ENCODE measurements at regions not wholly inside any gene's neighbourhood (a gene's known extent, or its start where the extent isn't known, plus 50 kb on each side); places are given as distances from the start of the nearest gene placed in this dataset.

GRCh38 chr16:17986991-17987390 lies 349.5 kb downstream of the NPIPA8 start:
- TF ChIP-seq, protein P1, sequence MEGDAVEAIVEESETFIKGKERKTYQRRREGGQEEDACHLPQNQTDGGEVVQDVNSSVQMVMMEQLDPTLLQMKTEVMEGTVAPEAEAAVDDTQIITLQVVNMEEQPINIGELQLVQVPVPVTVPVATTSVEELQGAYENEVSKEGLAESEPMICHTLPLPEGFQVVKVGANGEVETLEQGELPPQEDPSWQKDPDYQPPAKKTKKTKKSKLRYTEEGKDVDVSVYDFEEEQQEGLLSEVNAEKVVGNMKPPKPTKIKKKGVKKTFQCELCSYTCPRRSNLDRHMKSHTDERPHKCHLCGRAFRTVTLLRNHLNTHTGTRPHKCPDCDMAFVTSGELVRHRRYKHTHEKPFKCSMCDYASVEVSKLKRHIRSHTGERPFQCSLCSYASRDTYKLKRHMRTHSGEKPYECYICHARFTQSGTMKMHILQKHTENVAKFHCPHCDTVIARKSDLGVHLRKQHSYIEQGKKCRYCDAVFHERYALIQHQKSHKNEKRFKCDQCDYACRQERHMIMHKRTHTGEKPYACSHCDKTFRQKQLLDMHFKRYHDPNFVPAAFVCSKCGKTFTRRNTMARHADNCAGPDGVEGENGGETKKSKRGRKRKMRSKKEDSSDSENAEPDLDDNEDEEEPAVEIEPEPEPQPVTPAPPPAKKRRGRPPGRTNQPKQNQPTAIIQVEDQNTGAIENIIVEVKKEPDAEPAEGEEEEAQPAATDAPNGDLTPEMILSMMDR (IDR thresholded peaks at IDR 0.05; ENCODE audit: low read depth, low read length) = no peak

DNA sequence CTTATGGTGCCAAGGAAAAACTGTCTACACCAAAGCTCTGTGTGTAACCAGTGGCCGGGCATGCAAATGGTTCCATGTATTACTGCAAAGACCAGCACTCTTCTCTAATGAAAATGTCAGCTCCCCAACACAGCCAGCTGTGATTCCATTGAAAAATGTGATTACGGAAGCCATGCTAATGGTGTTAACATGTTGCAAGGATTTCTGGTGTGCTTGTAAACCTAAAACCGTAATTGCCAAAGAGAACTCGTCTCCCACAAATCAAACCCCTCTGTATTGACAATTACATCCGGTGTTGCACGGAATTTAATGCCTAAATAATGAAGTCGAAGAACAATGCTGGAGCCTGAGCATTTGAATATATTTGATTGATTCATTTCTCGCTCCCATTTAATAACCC lies 351.7 kb downstream of the NPIPA8 start:
- TF ChIP-seq, protein P1 (IDR thresholded peaks at IDR 0.05; ENCODE audit: low read depth, low read length) = no peak
- no peak overlapping the region for H3K4me3 ChIP-seq (ENCODE audit: low read depth, low read length)

More at GRCh38 chr16:17986991-17987390, 349.5 kb downstream of the NPIPA8 start:
- H3K4me3 ChIP-seq (ENCODE audit: low read depth, low read length) = no peak overlapping the region

- no peak overlapping the region for H3K4me3 ChIP-seq (ENCODE audit: low read depth, low read length)
- TF ChIP-seq, protein P1 (IDR thresholded peaks at IDR 0.05; ENCODE audit: low read depth, low read length) = no peak
Observed at GRCh38 chr16:17983847-17984639, 352.5 kb downstream of the NPIPA8 start.

DNA sequence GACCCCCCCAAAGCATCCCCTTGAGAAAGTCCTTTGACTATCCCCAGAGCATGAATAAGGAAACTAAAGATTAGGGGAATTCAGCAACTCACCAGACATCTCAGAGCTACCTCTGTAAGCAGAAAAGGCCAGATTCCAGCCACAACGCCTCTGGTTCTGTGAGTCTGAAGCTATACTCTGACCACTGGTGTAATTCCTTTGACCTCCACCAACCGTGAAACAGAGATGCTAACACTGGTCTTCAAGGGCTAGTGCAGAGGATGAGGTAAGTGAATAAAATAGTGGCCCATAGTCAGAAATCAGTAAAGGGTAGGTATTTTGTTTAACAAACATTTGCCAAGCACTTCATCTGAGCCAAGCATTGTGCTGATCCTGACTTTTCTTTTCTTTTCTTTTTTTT lies 353.4 kb downstream of the NPIPA8 start:
- TF ChIP-seq, protein P1 (IDR thresholded peaks at IDR 0.05; ENCODE audit: low read depth, low read length) = no peak
- H3K4me3 ChIP-seq (ENCODE audit: low read depth, low read length) = no peak overlapping the region

- H3K4me3 ChIP-seq (ENCODE audit: low read depth, low read length) = no peak overlapping the region
- TF ChIP-seq, protein P1 (IDR thresholded peaks at IDR 0.05; ENCODE audit: low read depth, low read length) = no peak
Observed at GRCh38 chr16:17977260-17977659, 359.3 kb downstream of the NPIPA8 start.

GRCh38 chr16:17972460-17972943 lies 364.0 kb downstream of the NPIPA8 start:
- H3K4me3 ChIP-seq (ENCODE audit: low read depth, low read length) = no peak overlapping the region
- TF ChIP-seq, protein P1 (IDR thresholded peaks at IDR 0.05; ENCODE audit: low read depth, low read length) = no peak

GRCh38 chr16:17970816-17971331 lies 365.7 kb downstream of the NPIPA8 start:
- TF ChIP-seq, protein P1 (IDR thresholded peaks at IDR 0.05; ENCODE audit: low read depth, low read length) = no peak
- no peak overlapping the region for H3K4me3 ChIP-seq (ENCODE audit: low read depth, low read length)

All from WI38 (cell line).